ENCODE measurements at regions not wholly inside any gene's neighbourhood (a gene's known extent, or its start where the extent isn't known, plus 50 kb on each side); places are given as distances from the start of the nearest gene placed in this dataset.

DNA sequence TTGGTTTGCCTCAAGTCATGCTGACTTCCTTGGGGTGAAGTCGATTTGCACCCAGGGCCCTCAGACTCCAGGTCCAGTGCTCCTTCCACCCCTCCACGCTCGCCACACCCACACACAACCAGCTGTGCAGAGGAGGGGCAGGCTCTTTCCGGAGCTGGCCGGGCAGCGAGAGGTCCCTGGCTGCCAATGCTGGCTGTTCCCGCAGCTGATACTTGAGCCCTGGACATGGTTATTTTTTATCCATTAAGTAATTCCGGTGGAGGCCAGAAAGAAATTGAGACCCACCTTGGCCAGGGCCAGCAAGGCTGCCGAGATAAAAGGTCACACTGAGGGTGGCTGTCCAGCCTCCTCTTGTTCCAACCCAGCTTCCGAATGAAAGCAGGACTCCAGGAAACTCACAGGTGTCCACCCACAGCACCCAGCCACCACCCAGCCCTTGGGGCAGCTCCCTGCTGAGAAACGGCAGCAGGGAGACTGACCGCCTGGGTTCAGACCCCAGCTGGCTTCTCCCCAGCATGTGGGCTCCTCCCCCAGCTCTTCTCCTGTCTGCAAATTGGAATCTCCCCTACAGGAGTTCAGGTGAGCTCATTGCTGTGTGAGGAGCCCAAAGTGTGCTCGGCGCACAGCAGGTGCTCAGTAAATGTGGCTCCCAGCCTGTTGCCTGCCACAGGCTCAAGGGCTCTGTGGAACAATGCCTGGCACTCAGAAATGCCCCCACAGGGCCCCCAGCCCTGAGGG, 77.8 kb downstream of the PDGFA start:
- no peak overlapping the region for H3K27ac Mint-ChIP-seq
- no peaks in the 10 kb centered on the region for H3K4me1 Mint-ChIP-seq
- peaks cover 2% of the 10 kb centered on the region for H3K27me3 Mint-ChIP-seq (ENCODE audit: insufficient read depth)
- H3K27me3 ChIP-seq (ENCODE audit: control insufficient read depth, insufficient read depth, low read length, poor library complexity, severe bottlenecking): no peaks in the 10 kb centered on the region
- H3K36me3 Mint-ChIP-seq (ENCODE audit: low read depth): no peaks in the 10 kb centered on the region
- no peaks in the 10 kb centered on the region for H3K9me3 ChIP-seq (ENCODE audit: control insufficient read depth, low read length)
- TF ChIP-seq, protein P1, sequence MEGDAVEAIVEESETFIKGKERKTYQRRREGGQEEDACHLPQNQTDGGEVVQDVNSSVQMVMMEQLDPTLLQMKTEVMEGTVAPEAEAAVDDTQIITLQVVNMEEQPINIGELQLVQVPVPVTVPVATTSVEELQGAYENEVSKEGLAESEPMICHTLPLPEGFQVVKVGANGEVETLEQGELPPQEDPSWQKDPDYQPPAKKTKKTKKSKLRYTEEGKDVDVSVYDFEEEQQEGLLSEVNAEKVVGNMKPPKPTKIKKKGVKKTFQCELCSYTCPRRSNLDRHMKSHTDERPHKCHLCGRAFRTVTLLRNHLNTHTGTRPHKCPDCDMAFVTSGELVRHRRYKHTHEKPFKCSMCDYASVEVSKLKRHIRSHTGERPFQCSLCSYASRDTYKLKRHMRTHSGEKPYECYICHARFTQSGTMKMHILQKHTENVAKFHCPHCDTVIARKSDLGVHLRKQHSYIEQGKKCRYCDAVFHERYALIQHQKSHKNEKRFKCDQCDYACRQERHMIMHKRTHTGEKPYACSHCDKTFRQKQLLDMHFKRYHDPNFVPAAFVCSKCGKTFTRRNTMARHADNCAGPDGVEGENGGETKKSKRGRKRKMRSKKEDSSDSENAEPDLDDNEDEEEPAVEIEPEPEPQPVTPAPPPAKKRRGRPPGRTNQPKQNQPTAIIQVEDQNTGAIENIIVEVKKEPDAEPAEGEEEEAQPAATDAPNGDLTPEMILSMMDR (conservative IDR thresholded peaks at IDR 0.05): no peak
- no peak overlapping the region for H3K4me3 ChIP-seq (ENCODE audit: low read length)
- no peak overlapping the region for H3K9ac ChIP-seq (ENCODE audit: extremely low read depth, low read length, poor library complexity, severe bottlenecking)
- no peak overlapping the region for H3K4me3 Mint-ChIP-seq
- no peak overlapping the region for H3K27ac ChIP-seq (ENCODE audit: low read depth, low read length)
- 93 to 94% methylated on average over 6 to 14 of the region's 14 CpGs for WGBS, 2 experiments (ENCODE audit: insufficient coverage in 1 of 2, insufficient read length in 1 of 2)
- H3K4me1 ChIP-seq (ENCODE audit: control insufficient read depth, insufficient read depth, low read length): no peaks in the 10 kb centered on the region
- no peaks in the 10 kb centered on the region for H3K36me3 ChIP-seq (ENCODE audit: control insufficient read depth, insufficient read depth, low read length)
- no peaks in the 10 kb centered on the region for H3K9me3 Mint-ChIP-seq
- DNase-seq: no peak

DNA sequence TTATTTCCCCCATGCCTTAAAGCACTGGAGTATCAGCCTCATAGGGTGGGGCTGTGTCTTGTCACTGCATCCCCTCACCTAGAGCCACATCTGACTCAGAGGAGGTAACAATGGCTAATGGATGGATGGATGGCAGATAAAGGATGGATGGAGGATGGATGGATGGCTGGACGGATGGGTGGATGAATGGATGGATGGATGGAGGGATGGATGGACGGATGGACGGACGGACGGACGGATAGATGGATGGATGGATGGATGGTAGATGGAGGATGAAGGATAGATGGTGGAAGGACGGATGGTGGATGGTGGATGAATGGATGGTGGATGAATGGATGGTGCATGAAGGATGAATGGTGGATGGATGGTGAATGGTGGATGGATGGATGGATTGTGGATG, 77.2 kb downstream of the PDGFA start:
- DNase-seq: no peak
- no peaks in the 10 kb centered on the region for H3K4me1 ChIP-seq (ENCODE audit: control insufficient read depth, insufficient read depth, low read length)
- Mint-ChIP-seq H3K9me3 (no peaks in the 10 kb centered on the region), H3K4me1 (no peaks in the 10 kb centered on the region), H3K27me3 (ENCODE audit: insufficient read depth) (peaks cover 2% of the 10 kb centered on the region), H3K4me3 (no peak overlapping the region), H3K27ac (no peak overlapping the region), H3K36me3 (ENCODE audit: low read depth) (no peaks in the 10 kb centered on the region)
- no peaks in the 10 kb centered on the region for H3K27me3 ChIP-seq (ENCODE audit: control insufficient read depth, insufficient read depth, low read length, poor library complexity, severe bottlenecking)
- H3K27ac ChIP-seq (ENCODE audit: low read depth, low read length): no peak overlapping the region
- H3K9me3 ChIP-seq (ENCODE audit: control insufficient read depth, low read length): no peaks in the 10 kb centered on the region
- TF ChIP-seq, protein P1 (conservative IDR thresholded peaks at IDR 0.05): no peak
- H3K4me3 ChIP-seq (ENCODE audit: low read length): no peak overlapping the region
- no peaks in the 10 kb centered on the region for H3K36me3 ChIP-seq (ENCODE audit: control insufficient read depth, insufficient read depth, low read length)
- no peak overlapping the region for H3K9ac ChIP-seq (ENCODE audit: extremely low read depth, low read length, poor library complexity, severe bottlenecking)
- WGBS, 2 experiments (ENCODE audit: insufficient coverage in 1 of 2, insufficient read length in 1 of 2): 59 to 72% methylated on average over 7 of the region's 7 CpGs

DNA sequence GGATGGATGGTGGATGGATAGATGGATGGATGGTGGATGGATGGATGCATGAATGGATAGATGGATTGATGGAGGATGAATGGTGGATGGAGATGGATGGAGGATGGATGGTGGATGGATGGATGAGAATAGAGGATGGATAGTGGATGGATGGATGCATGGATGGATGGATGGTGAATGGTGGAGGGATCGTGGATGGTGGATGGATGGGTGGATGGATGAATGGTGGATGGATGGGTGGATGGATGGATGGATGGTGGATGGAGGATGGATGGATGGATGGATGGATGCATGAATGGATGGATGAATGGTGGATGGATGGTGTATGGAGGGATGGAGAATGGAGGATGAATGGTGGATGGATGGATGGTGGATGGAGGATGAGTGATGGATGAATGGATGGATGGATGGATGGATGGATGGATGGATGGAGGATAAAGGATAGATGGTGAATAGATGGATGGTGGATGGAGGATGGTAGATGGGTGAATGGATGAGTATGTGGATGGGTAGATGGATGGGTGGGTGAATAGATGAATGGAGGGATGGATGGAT, 76.3 kb downstream of the PDGFA start:
- Histone ChIP-seq H3K4me1 (ENCODE audit: control insufficient read depth, insufficient read depth, low read length) (no peaks in the 10 kb centered on the region), H3K27me3 (ENCODE audit: control insufficient read depth, insufficient read depth, low read length, poor library complexity, severe bottlenecking) (no peaks in the 10 kb centered on the region), H3K9ac (ENCODE audit: extremely low read depth, low read length, poor library complexity, severe bottlenecking) (no peak overlapping the region), H3K27ac (ENCODE audit: low read depth, low read length) (no peak overlapping the region), H3K9me3 (ENCODE audit: control insufficient read depth, low read length) (no peaks in the 10 kb centered on the region), H3K36me3 (ENCODE audit: control insufficient read depth, insufficient read depth, low read length) (no peaks in the 10 kb centered on the region), H3K4me3 (ENCODE audit: low read length) (no peak overlapping the region)
- no peaks in the 10 kb centered on the region for H3K36me3 Mint-ChIP-seq (ENCODE audit: low read depth)
- TF ChIP-seq, protein P1 (conservative IDR thresholded peaks at IDR 0.05): no peak
- no peaks in the 10 kb centered on the region for H3K9me3 Mint-ChIP-seq
- H3K4me1 Mint-ChIP-seq: no peaks in the 10 kb centered on the region
- H3K4me3 Mint-ChIP-seq: no peak overlapping the region
- H3K27ac Mint-ChIP-seq: no peak overlapping the region
- peaks cover 2% of the 10 kb centered on the region for H3K27me3 Mint-ChIP-seq (ENCODE audit: insufficient read depth)
- no peak for DNase-seq
- WGBS, 2 experiments (ENCODE audit: insufficient coverage in 1 of 2, insufficient read length in 1 of 2): 70 to 100% methylated on average over 1 of the region's 1 CpG

Measured in endodermal cell (in vitro differentiated cells).